ENCODE measurements at regions not wholly inside any gene's neighbourhood (a gene's known extent, or its start where the extent isn't known, plus 50 kb on each side); places are given as distances from the start of the nearest gene placed in this dataset.

- no peak overlapping the region for H3K27ac ChIP-seq (ENCODE audit: low read depth, low read length)
- no peak overlapping the region for H3K4me2 ChIP-seq (ENCODE audit: low read length)
- no peaks in the 10 kb centered on the region for H3K9me2 ChIP-seq (replicated peaks; ENCODE audit: control insufficient read depth, low read length)
- no peaks in the 10 kb centered on the region for H3F3A ChIP-seq (ENCODE audit: control insufficient read depth, insufficient read depth)
- no peaks in the 10 kb centered on the region for H3K79me2 ChIP-seq (ENCODE audit: control insufficient read depth, low read length)
- peaks cover 4% of the 10 kb centered on the region; the same call in 1 of the 2 replicates for H3K9me3 ChIP-seq (ENCODE audit: control insufficient read depth, insufficient read depth, low read length)
- H3K36me3 ChIP-seq (ENCODE audit: control insufficient read depth, low read length) = no peaks in the 10 kb centered on the region
- no peaks in the 10 kb centered on the region for H3K27me3 ChIP-seq (ENCODE audit: control insufficient read depth, low read length)
- no peak overlapping the region for H3K4me3 ChIP-seq (ENCODE audit: low read length)
- no peaks in the 10 kb centered on the region for H3K4me1 ChIP-seq (ENCODE audit: control insufficient read depth, low read length)
- H4K20me1 ChIP-seq (ENCODE audit: control insufficient read depth, insufficient read depth, low read depth, low read length) = no peaks in the 10 kb centered on the region
- peak; percentile 15 for TF ChIP-seq CTCF (IDR thresholded peaks at IDR 0.05; ENCODE audit: low read depth, low read length, poor library complexity, severe bottlenecking)
- no peak for TF ChIP-seq EZH2phosphoT487 (IDR thresholded peaks at IDR 0.05; ENCODE audit: borderline replicate concordance, low read length)
These were observed 82.3 kb upstream of the FAM98A start for GRCh38 chr2:33681364-33681757.

- no peaks in the 10 kb centered on the region for H3K9me2 ChIP-seq (replicated peaks; ENCODE audit: control insufficient read depth, low read length)
- H3K27me3 ChIP-seq (ENCODE audit: control insufficient read depth, low read length) = no peaks in the 10 kb centered on the region
- no peak overlapping the region for H3K4me3 ChIP-seq (ENCODE audit: low read length)
- H3K36me3 ChIP-seq (ENCODE audit: control insufficient read depth, low read length) = no peaks in the 10 kb centered on the region
- H3K4me2 ChIP-seq (ENCODE audit: low read length) = no peak overlapping the region
- TF ChIP-seq EZH2phosphoT487 (IDR thresholded peaks at IDR 0.05; ENCODE audit: borderline replicate concordance, low read length) (no peak), CTCF (IDR thresholded peaks at IDR 0.05; ENCODE audit: low read depth, low read length, poor library complexity, severe bottlenecking) (no peak)
- no peaks in the 10 kb centered on the region for H3F3A ChIP-seq (ENCODE audit: control insufficient read depth, insufficient read depth)
- no peak overlapping the region for H3K27ac ChIP-seq (ENCODE audit: low read depth, low read length)
- no peaks in the 10 kb centered on the region for H3K4me1 ChIP-seq (ENCODE audit: control insufficient read depth, low read length)
- peaks cover 4% of the 10 kb centered on the region; the same call in 1 of the 2 replicates for H3K9me3 ChIP-seq (ENCODE audit: control insufficient read depth, insufficient read depth, low read length)
- H4K20me1 ChIP-seq (ENCODE audit: control insufficient read depth, insufficient read depth, low read depth, low read length) = no peaks in the 10 kb centered on the region
- no peaks in the 10 kb centered on the region for H3K79me2 ChIP-seq (ENCODE audit: control insufficient read depth, low read length)
These were observed 81.7 kb upstream of the FAM98A start for GRCh38 chr2:33680644-33681363.

GRCh38 chr2:33678436-33678835, 79.3 kb upstream of the FAM98A start:
- Histone ChIP-seq H3K9me3 (ENCODE audit: control insufficient read depth, insufficient read depth, low read length) (no peaks in the 10 kb centered on the region), H3F3A (ENCODE audit: control insufficient read depth, insufficient read depth) (no peaks in the 10 kb centered on the region), H3K79me2 (ENCODE audit: control insufficient read depth, low read length) (no peaks in the 10 kb centered on the region), H4K20me1 (ENCODE audit: control insufficient read depth, insufficient read depth, low read depth, low read length) (no peaks in the 10 kb centered on the region), H3K4me2 (ENCODE audit: low read length) (no peak overlapping the region), H3K27ac (ENCODE audit: low read depth, low read length) (no peak overlapping the region), H3K4me3 (ENCODE audit: low read length) (no peak overlapping the region), H3K36me3 (ENCODE audit: control insufficient read depth, low read length) (no peaks in the 10 kb centered on the region), H3K4me1 (ENCODE audit: control insufficient read depth, low read length) (no peaks in the 10 kb centered on the region), H3K27me3 (ENCODE audit: control insufficient read depth, low read length) (no peaks in the 10 kb centered on the region), H3K9me2 (replicated peaks; ENCODE audit: control insufficient read depth, low read length) (no peaks in the 10 kb centered on the region)
- no peak for TF ChIP-seq CTCF (IDR thresholded peaks at IDR 0.05; ENCODE audit: low read depth, low read length, poor library complexity, severe bottlenecking)
- no peak for TF ChIP-seq EZH2phosphoT487 (IDR thresholded peaks at IDR 0.05; ENCODE audit: borderline replicate concordance, low read length)
